Gastroesophageal sphincter (tissue), 4 donors: ENCODE measurements at regions not wholly inside any gene's neighbourhood (a gene's known extent, or its start where the extent isn't known, plus 50 kb on each side); places are given as distances from the start of the nearest gene placed in this dataset.

Experiments used
- ATAC-seq: fragments of 150-250 bp; one replicate; pipeline ENCODE4 v1.9.1; 2016; ENCODE audit warnings: mild to moderate bottlenecking, moderate library complexity
- H3K27ac ChIP-seq, 4 donors: fragments of 200-600 bp; sonication (generic) in 3 of 4; 1 replicate in 3 of 4; 2 replicates in 1 of 4; pipeline ENCODE4 v1.5.1; 2016 to 2019
- H3K27me3 ChIP-seq: fragments of 200-600 bp; sonication (generic); one replicate; pipeline ENCODE4 v1.5.1; 2019
- H3K36me3 ChIP-seq, 2 donors: fragments of 200-600 bp; sonication (generic); one replicate each; pipeline ENCODE4 v1.5.1; 2019; ENCODE audit warnings: control low read depth in 1 of 2
- H3K4me1 ChIP-seq, 3 donors: fragments of 200-600 bp; sonication (generic); 1 replicate in 2 of 3; 2 replicates in 1 of 3; pipeline ENCODE4 v1.5.1; 2016 to 2019; ENCODE audit warnings: control low read depth in 2 of 3
- H3K4me3 ChIP-seq, 2 donors: fragments of 200-600 bp; sonication (generic); one replicate each; pipeline ENCODE4 v1.5.1; 2019; ENCODE audit warnings: mild to moderate bottlenecking in 1 of 2, moderate library complexity in 1 of 2
- H3K9me3 ChIP-seq, 3 donors: fragments of 200-600 bp; sonication (generic); one replicate each; pipeline ENCODE4 v1.5.1; 2017 to 2019; ENCODE audit warnings: control low read depth in 2 of 3
- EP300 ChIP-seq: sonication (generic); formaldehyde crosslinking; IDR thresholded peaks from one replicate; pipeline ENCODE4 v1.6.1; 2017; ENCODE audit warnings: antibody characterized with exemption, mild to moderate bottlenecking
- POLR2A ChIP-seq, 2 donors: fragments of 450-650 bp; IDR thresholded peaks; one replicate each; pipeline ENCODE4 v1.6.1; 2017; ENCODE audit warnings: antibody characterized with exemption in 2 of 2, mild to moderate bottlenecking in 2 of 2, moderate library complexity in 1 of 2
- POLR2AphosphoS5 ChIP-seq: sonication (generic); formaldehyde crosslinking; IDR thresholded peaks from one replicate; pipeline ENCODE4 v1.6.1; 2017; ENCODE audit warnings: antibody characterized with exemption
- WGBS, 2 donors: methylation state at CpG; one replicate each; pipeline ENCODE4 v1.1.5; 2018; ENCODE audit warnings: low coverage in 1 of 2; 5-methylcytosine and 5-hydroxymethylcytosine counted together
- TF ChIP-seq, protein P1 (sequence below), 4 experiments: fragments of 200-600 bp in 2 of 4; fragments of 450-650 bp in 2 of 4; sonication (generic) in 1 of 4; IDR thresholded peaks; one replicate each; pipeline ENCODE4 v1.5.1; 2017 to 2019; ENCODE audit warnings: antibody characterized with exemption in 4 of 4, mild to moderate bottlenecking in 2 of 4, moderate library complexity in 2 of 4

DNA sequence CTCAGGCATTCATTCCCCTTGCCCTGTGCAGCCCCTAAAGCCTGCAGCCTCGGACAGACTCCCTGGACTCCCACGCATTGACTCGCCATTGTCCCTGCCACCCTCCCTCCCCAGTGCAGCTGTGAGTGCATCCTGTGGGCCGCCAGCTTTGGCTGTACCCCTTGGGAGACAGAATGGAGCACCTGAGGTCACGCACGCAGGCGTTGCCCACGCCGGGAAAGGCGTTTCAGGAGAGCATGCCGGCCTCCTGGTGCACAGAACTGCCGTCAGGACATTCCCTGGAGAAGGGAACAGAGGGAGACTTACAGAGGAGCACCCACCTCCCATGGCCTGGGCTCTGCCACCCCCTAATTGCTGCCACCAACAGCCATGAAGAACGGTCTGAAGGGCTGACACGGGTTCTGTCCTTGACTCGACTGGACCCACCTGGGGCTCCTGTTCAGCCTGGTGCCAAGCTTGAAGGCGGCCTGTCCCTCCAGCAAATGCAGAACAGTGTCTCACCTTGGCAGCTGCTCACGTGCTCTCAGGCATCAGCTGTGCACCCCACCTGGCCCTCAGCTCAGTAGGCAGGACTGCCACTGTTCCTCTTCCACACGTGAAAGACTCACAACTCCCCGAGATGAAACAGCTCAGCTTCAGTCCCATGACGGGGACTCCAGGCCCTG is 503.8 kb downstream of the BRD1 start:
- peaks cover 0 to 32% (median 0%) of the 10 kb centered on the region in 3 donors for H3K9me3 ChIP-seq
- H3K27ac ChIP-seq = no peak overlapping the region
- ATAC-seq = no peak
- H3K27me3 ChIP-seq = peaks cover 56% of the 10 kb centered on the region
- TF ChIP-seq POLR2A (IDR thresholded peaks at IDR 0.05) (no peak), POLR2AphosphoS5 (no peak), EP300 (no peak)
- TF ChIP-seq, protein P1, sequence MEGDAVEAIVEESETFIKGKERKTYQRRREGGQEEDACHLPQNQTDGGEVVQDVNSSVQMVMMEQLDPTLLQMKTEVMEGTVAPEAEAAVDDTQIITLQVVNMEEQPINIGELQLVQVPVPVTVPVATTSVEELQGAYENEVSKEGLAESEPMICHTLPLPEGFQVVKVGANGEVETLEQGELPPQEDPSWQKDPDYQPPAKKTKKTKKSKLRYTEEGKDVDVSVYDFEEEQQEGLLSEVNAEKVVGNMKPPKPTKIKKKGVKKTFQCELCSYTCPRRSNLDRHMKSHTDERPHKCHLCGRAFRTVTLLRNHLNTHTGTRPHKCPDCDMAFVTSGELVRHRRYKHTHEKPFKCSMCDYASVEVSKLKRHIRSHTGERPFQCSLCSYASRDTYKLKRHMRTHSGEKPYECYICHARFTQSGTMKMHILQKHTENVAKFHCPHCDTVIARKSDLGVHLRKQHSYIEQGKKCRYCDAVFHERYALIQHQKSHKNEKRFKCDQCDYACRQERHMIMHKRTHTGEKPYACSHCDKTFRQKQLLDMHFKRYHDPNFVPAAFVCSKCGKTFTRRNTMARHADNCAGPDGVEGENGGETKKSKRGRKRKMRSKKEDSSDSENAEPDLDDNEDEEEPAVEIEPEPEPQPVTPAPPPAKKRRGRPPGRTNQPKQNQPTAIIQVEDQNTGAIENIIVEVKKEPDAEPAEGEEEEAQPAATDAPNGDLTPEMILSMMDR (IDR thresholded peaks at IDR 0.05) = no peak
- no peak overlapping the region for H3K4me3 ChIP-seq
- H3K4me1 ChIP-seq = no peaks in the 10 kb centered on the region
- 72% methylated on average over 2 of the region's 20 CpGs; no CpG with 5 or more reads in 1 of the 2 donors for WGBS, 2 donors
- no peaks in the 10 kb centered on the region for H3K36me3 ChIP-seq

DNA sequence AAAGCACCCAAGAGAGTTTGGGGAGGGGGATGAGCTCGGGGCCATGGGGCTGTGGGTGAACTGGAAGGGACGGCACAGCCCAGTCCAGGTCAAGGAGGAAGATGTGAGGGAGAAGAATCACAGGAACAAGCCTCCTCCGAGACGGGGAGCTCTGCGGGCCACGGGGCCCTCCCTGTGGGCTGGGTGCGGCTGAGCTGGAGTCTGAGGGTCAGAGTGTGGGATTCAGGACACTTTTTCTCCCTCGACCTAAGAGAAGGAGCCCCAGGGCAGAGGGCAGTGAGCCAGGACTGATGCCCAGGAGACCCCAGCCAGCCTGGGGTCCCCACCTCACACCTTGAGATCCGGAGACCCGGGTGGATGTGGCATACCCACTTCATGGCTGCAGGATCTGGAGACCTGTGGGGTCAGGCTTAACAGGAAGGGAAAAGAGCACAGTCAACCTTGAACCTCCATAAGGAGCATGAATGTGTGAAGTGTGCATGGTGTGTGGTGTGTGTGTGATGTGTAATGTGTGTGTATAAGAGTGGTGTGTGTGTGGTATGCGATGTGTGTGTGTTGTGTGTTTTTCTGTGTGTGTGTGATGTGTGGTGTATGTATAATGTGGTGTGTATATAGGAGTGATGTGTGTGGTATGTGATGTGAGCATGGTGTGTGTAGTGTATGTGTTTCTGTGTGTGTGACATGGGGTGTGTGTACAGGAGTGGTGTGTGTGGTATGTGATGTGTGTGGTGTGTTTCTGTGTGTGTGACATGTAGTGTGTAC is 504.6 kb downstream of the BRD1 start:
- H3K4me1 ChIP-seq = no peaks in the 10 kb centered on the region
- H3K36me3 ChIP-seq = no peaks in the 10 kb centered on the region
- ATAC-seq = no peak
- no peak overlapping the region for H3K4me3 ChIP-seq
- no peak overlapping the region for H3K27ac ChIP-seq
- peaks cover 50% of the 10 kb centered on the region for H3K27me3 ChIP-seq
- H3K9me3 ChIP-seq = peaks cover 0 to 26% (median 0%) of the 10 kb centered on the region in 3 donors
- TF ChIP-seq POLR2AphosphoS5 = no peak
- TF ChIP-seq POLR2A (IDR thresholded peaks at IDR 0.05) = no peak
- TF ChIP-seq, protein P1 (IDR thresholded peaks at IDR 0.05) = no peak
- TF ChIP-seq EP300 = no peak
- WGBS, 2 donors = 78 to 80% methylated on average over 3 of the region's 11 CpGs

DNA sequence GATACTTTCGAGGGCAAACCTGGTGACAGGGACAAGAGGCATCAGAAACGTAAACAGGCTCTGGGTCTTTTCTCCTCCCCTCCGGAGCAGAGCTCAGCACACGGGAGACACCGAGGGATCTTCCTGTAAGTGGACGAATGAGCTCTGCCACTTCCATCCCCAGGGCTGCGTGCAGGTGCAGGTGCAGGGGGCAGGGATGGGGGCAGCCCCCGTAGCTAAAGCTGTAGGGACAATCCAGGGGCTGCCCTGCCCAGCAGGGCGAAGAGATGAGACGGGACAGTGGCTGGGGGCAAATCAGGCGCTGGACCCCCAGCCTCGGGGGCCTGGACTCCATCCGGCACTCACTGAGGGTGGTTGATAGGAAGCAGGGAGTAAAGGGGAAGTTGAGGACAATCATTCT is 505.4 kb downstream of the BRD1 start:
- peaks cover 48% of the 10 kb centered on the region for H3K27me3 ChIP-seq
- 14 to 71% methylated on average over 1 to 7 of the region's 13 CpGs for WGBS, 2 donors

DNA sequence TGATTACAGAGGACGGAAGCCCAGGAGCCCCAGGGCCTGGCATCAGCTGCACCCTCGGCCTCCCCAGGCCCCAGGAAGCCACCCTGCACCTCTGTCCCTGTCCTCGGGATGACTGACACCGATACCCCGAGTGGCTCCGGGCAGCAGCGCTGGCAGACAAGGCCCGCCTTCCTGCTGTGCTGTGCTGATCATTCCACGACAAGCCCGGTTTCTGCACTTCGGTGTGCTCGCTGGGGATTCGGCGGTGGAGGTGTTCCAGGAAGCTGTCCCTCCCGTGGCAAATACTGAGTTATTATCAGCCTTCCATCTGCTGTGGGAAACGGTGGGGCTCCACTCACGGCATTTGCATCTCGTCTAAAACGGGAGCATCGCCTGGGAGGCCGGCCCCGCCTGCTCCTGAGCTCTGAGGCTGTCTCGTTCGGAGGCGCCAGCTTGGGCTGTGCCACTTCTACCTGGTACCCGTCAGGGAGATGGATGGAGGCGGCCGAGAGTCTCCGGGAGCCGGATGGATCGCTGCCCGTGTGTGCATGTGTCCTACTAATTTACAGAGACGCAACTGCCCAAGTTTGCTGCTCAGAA is 506.1 kb downstream of the BRD1 start:
- Histone ChIP-seq H3K4me1 (no peaks in the 10 kb centered on the region), H3K27ac (no peak overlapping the region), H3K9me3 (peaks cover 0 to 11% (median 0%) of the 10 kb centered on the region in 3 donors), H3K4me3 (no peak overlapping the region), H3K36me3 (no peaks in the 10 kb centered on the region), H3K27me3 (peaks cover 48% of the 10 kb centered on the region)
- 60% methylated on average over 1 of the region's 33 CpGs; no CpG with 5 or more reads in 1 of the 2 donors for WGBS, 2 donors
- TF ChIP-seq, protein P1 (IDR thresholded peaks at IDR 0.05) = no peak
- TF ChIP-seq POLR2A (IDR thresholded peaks at IDR 0.05) (no peak), EP300 (no peak), POLR2AphosphoS5 (no peak)
- no peak for ATAC-seq

More for the DNA sequence above, 505.4 kb downstream of the BRD1 start:
- peaks cover 0 to 18% (median 0%) of the 10 kb centered on the region in 3 donors for H3K9me3 ChIP-seq
- no peaks in the 10 kb centered on the region for H3K36me3 ChIP-seq
- no peak overlapping the region for H3K27ac ChIP-seq
- H3K4me1 ChIP-seq = no peaks in the 10 kb centered on the region
- H3K4me3 ChIP-seq = no peak overlapping the region
- no peak for ATAC-seq
- TF ChIP-seq, protein P1 (IDR thresholded peaks at IDR 0.05) = no peak
- no peak for TF ChIP-seq POLR2AphosphoS5
- TF ChIP-seq EP300 = no peak
- no peak for TF ChIP-seq POLR2A (IDR thresholded peaks at IDR 0.05)
